ENCODE measurements at regions not wholly inside any gene's neighbourhood (a gene's known extent, or its start where the extent isn't known, plus 50 kb on each side); places are given as distances from the start of the nearest gene placed in this dataset.

DNA sequence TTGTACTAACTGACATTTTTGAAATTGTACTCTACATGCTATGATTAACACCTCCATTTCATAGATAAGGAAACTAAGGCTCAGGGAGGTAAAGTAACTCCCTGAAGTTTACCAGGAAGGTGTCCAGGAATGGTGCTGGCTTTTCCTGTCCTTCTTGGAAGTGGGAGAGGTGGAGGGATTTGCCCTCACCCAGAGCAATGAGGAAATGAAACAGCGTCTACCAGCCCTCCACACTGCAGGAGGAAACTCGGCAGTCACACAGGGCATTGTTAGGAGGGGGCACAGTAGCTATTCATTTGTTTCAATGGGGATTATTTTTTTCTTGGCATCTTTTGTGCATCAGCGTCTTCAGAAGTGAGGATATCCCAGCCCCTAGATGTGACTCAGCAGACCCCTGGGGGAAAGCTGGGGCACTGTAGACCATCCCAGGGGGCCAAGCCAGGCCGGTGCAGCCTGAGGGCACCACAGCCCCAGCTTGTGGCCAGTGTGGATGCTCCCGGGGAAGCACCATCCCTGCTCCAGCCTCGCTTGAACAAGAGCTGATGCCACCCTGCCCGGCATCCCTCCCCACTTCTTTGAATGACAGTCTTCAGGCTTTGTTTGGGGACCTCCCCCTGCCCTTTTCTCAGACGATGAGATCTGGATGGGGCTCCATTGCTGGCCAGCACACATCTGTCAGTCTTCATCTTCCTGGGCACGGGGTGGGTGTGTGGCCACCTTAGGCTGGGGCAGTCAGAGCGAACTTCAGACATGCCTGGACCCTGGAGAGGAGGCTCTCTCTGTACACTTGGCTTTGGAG, 224.4 kb upstream of the PMEPA1 start:
- no peak for ATAC-seq
- H3K9me3 ChIP-seq (ENCODE audit: control insufficient read depth in 1 of 2, insufficient read depth in 1 of 2, low read depth in 1 of 2, low read length in 2 of 2), result no peaks in the 10 kb centered on the region

DNA sequence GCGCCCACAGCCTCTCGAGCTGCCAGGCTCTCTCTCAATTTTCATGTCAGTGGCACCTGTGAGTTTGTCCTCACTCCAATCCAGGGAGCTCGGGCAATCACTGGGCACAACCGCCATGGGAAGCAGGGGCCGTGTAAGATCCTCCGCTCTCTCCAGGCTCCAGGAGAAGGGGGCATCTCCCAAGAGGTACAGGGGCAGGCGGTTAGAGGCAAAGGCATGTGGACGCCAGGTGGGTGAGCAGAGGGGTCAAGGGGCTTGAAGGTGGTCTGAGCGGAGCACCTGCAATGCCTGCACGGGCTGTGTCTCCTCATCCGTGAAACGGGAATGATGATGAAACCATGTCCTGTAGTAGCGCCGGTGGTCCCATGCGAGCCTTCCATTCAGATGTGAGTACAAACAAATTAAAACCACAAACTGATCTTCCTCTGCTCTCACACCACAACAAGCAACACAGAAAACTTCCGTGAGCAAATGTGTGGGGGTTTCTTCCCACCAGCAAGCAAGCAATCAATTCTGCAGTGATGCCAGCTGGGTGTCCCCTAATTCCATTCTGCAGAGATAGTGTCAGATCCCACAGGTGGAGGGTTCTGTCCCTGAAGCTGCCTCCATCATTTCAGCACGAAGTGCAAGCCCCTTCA, 222.5 kb upstream of the PMEPA1 start:
- DNase-seq (ENCODE audit: low read depth, low spot score), result no peak
- no peak overlapping the region for H3K4me2 ChIP-seq (ENCODE audit: low read length)
- H3K4me1 ChIP-seq (ENCODE audit: control insufficient read depth in 1 of 2, insufficient read depth in 2 of 2, low read length in 2 of 2), result no peaks in the 10 kb centered on the region
- peaks cover 39% of the 10 kb centered on the region; the same call in 1 of the 2 replicates for H3K27me3 ChIP-seq (ENCODE audit: insufficient read depth, low read length)
- ChIA-PET CTCF (no interaction called here), POLR2A (no interaction called here), RAD21 (ENCODE audit: low non-redundant PET in 1 of 2, low total read pairs in 2 of 2, uncharacterized antibody in 2 of 2, unreplicated experiment in 2 of 2) (no interaction called here)
- no peak overlapping the region for H3K9ac ChIP-seq (ENCODE audit: low read length)
- no TSS peak for BruUV-seq (replicated peaks)
- H3K36me3 ChIP-seq (ENCODE audit: control insufficient read depth in 1 of 2, insufficient read depth in 2 of 2, low read length in 2 of 2), result no peaks in the 10 kb centered on the region
- no peak for ATAC-seq
- H3K4me3 ChIP-seq (replicated peaks in 1 of 2; ENCODE audit: low read depth in 1 of 2, low read length in 2 of 2), result no peak overlapping the region
- H3K27ac ChIP-seq (ENCODE audit: low read depth, low read length), result no peak overlapping the region
- TF ChIP-seq, protein P1, sequence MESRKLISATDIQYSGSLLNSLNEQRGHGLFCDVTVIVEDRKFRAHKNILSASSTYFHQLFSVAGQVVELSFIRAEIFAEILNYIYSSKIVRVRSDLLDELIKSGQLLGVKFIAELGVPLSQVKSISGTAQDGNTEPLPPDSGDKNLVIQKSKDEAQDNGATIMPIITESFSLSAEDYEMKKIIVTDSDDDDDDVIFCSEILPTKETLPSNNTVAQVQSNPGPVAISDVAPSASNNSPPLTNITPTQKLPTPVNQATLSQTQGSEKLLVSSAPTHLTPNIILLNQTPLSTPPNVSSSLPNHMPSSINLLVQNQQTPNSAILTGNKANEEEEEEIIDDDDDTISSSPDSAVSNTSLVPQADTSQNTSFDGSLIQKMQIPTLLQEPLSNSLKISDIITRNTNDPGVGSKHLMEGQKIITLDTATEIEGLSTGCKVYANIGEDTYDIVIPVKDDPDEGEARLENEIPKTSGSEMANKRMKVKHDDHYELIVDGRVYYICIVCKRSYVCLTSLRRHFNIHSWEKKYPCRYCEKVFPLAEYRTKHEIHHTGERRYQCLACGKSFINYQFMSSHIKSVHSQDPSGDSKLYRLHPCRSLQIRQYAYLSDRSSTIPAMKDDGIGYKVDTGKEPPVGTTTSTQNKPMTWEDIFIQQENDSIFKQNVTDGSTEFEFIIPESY (IDR thresholded peaks at IDR 0.05; ENCODE audit: extremely low read depth, insufficient replicate concordance, low read length), result no peak
- TF ChIP-seq RAD21 (IDR thresholded peaks at IDR 0.05; ENCODE audit: low read depth) (no peak), EZH2phosphoT487 (IDR thresholded peaks at IDR 0.05; ENCODE audit: borderline replicate concordance) (no peak), EZH2 (IDR thresholded peaks at IDR 0.05) (no peak), POLR2AphosphoS5 (IDR thresholded peaks at IDR 0.05; ENCODE audit: low read depth, low read length) (no peak), POLR2A (IDR thresholded peaks at IDR 0.05; ENCODE audit: borderline replicate concordance, extremely low read depth, insufficient read depth, insufficient read length) (no peak), EGR1 (IDR thresholded peaks at IDR 0.05; ENCODE audit: low read depth) (no peak), CEBPB (IDR thresholded peaks at IDR 0.05; ENCODE audit: low read depth) (no peak), ZNF274 (IDR thresholded peaks at IDR 0.05; ENCODE audit: low read depth, low read length) (no peak)
- TF ChIP-seq, protein P2, sequence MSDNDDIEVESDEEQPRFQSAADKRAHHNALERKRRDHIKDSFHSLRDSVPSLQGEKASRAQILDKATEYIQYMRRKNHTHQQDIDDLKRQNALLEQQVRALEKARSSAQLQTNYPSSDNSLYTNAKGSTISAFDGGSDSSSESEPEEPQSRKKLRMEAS (IDR thresholded peaks at IDR 0.05), result no peak
- intact Hi-C loops (cut with micrococcal nuclease), result no loop called here
- no peak overlapping the region for H2AFZ ChIP-seq (ENCODE audit: low read depth, low read length, poor library complexity, severe bottlenecking)
- H3K9me3 ChIP-seq (ENCODE audit: control insufficient read depth in 1 of 2, insufficient read depth in 1 of 2, low read depth in 1 of 2, low read length in 2 of 2), result no peaks in the 10 kb centered on the region
- H4K20me1 ChIP-seq (ENCODE audit: insufficient read depth), result no peaks in the 10 kb centered on the region
- H3K79me2 ChIP-seq (ENCODE audit: insufficient read depth, low read length), result no peaks in the 10 kb centered on the region
- H3K9me2 ChIP-seq (ENCODE audit: insufficient read depth), result no peaks in the 10 kb centered on the region

More for the DNA sequence above, 224.4 kb upstream of the PMEPA1 start:
- Histone ChIP-seq H3K9me2 (ENCODE audit: insufficient read depth) (no peaks in the 10 kb centered on the region), H3K4me3 (replicated peaks in 1 of 2; ENCODE audit: low read depth in 1 of 2, low read length in 2 of 2) (no peak overlapping the region), H3K4me1 (ENCODE audit: control insufficient read depth in 1 of 2, insufficient read depth in 2 of 2, low read length in 2 of 2) (no peaks in the 10 kb centered on the region), H3K4me2 (ENCODE audit: low read length) (no peak overlapping the region), H3K9ac (ENCODE audit: low read length) (no peak overlapping the region), H3K36me3 (ENCODE audit: control insufficient read depth in 1 of 2, insufficient read depth in 2 of 2, low read length in 2 of 2) (no peaks in the 10 kb centered on the region), H2AFZ (ENCODE audit: low read depth, low read length, poor library complexity, severe bottlenecking) (no peak overlapping the region), H3K27ac (ENCODE audit: low read depth, low read length) (no peak overlapping the region), H4K20me1 (ENCODE audit: insufficient read depth) (no peaks in the 10 kb centered on the region), H3K79me2 (ENCODE audit: insufficient read depth, low read length) (no peaks in the 10 kb centered on the region), H3K27me3 (ENCODE audit: insufficient read depth, low read length) (peaks cover 39% of the 10 kb centered on the region; the same call in 1 of the 2 replicates)
- TF ChIP-seq EZH2 (IDR thresholded peaks at IDR 0.05) (no peak), FOSL1 (IDR thresholded peaks at IDR 0.05; ENCODE audit: low read depth) (no peak), POLR2AphosphoS5 (IDR thresholded peaks at IDR 0.05; ENCODE audit: low read depth, low read length) (no peak)
- TF ChIP-seq, protein P1 (IDR thresholded peaks at IDR 0.05; ENCODE audit: extremely low read depth, insufficient replicate concordance, low read length), result no peak
- ChIA-PET RAD21 (ENCODE audit: low non-redundant PET in 1 of 2, low total read pairs in 2 of 2, uncharacterized antibody in 2 of 2, unreplicated experiment in 2 of 2) (no interaction called here), CTCF (no interaction called here), POLR2A (no interaction called here)
- no TSS peak for BruUV-seq (replicated peaks)
- DNase-seq (ENCODE audit: low read depth, low spot score), result no peak
- intact Hi-C loops (cut with micrococcal nuclease), result no loop called here

Data from HCT116 (cell line).